GM19238 (cell line): ENCODE measurements at regions not wholly inside any gene's neighbourhood (a gene's known extent, or its start where the extent isn't known, plus 50 kb on each side); places are given as distances from the start of the nearest gene placed in this dataset.

Experiments used
- DNase-seq: peaks from one replicate; pipeline ENCODE4 v3.0.0; 2011; ENCODE audit warnings: low spot score; ENCODE audit not compliant: insufficient read length

DNA sequence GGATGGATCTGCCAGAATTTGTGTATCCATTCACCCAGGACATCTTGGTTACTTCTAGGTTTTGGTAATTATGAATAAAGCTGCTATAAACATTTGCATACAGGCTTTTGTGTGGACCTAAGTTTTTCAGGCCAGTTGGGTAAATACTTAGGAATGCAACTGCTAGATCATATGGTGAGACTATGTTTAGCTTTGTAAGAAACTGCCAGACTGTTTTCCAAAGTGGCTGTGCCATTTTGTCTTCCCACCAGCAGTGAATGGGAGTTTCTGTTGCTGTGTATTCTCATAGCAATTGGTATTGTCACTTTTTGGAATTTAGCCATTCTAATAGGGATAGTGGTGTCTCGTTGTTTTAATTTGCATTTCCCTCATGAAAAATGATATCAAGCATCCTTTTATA, 133.0 kb downstream of the KIF26A start:
- DNase-seq, result no peak

DNA sequence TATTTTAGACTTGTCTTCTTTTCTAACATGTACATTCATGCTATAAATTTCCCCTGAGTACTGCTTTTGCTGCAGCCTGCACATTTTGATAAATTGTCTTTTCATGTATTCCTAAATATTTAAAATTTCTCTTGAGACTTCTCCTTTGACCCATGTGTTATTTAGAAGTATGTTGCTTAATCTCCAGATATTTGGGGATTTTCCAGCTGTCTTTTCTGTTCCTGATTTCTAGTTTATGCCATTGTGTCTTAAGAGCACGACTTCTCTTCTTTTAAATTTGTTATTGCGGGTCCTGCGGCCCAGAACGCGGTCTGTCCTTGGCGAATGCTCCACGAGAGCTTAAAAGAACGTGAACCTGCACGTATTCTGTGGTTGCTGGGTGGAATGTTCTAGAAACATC, 136.4 kb downstream of the KIF26A start:
- DNase-seq, result no peak

DNA sequence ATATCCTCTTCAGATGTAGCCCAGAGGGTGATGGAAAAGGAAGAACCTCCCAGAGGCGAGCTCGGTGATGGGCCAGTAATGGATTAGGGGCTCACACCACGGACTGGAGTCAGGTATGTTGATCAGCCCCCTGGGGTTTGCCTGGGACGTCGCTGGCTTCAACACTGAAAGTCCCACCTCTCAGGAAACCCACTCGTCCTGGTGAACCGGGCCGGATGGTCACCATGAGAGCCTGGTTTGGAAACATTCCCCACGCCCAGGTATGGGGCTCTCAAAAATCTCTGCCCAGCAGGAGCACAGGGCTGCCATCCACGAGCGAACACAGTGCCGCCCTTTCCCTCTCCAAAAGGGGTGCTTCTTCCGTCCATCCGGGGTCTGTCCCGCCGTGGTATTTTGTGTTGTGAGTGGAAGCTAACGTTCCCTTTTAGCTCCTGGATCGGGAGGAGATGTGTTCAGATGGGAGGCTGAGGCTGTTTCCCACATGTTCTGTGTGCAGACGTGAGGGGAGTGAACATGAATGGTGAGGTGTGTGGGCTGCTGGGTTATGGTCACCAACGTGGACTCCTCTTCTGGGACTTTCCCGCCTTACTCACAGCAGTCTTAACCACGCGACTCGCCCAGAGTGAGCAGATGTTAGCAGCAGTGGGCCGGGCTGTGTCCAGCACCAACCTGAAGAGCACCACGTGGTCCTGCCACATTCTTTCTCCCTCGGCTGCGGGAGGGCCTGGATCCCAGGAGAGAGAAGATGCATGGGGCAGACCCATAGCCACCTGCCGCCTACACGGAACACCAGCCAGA, 139.2 kb downstream of the KIF26A start:
- no peak for DNase-seq

DNA sequence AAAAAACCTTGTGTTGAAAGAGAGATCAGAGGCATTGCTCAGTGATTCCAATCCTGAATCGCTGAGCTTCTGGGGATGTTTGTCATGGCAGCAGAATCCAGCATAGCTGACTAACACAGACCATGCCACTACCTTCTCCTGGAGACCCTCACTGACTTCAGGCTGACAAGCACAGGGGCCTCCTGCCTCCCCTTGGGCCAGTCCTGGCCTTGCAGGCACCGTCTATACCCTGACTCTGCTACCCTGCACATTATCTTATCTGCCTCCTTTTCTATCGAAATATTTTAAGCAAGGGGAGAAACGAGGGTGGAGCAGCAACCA, 139.8 kb downstream of the KIF26A start:
- no peak for DNase-seq

DNA sequence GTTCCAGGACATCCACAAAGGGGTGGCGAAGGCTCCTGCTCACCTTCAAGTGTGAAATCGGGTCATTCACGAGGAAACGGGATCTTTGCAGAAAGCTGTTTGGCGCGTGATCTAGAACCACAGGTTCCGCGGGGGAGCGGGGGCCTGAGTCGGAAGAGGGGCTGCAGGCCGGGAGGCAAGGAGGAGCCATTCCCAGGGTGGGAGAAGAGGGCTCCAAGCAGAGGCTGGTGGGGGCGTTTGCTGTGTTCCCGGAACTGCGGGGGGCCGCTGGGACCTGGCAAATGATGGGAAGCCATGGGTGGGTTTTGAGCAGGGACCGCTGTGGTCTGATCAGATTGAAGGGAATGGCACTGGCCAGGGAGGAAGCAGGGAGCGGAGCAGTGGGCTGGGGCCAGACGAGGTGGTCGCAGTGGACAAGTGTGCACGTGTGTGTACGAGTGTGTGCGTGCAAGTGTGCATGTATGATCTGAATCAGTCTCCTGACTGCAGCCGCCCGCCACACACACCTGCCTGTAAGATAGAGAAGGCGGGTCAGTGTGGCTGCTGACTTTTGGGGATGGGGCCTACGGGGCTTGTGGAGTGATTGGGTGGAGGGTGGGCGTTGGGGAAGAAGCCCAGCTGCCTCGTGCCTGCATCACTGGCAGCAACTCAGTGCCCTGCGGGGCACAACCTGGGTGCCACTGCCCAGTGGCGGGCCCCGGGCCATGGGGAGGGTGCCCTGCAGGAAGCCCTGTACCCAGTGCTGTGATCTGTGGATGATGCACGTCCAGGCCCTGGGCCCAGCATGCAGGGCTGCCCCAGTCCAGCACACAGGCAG, 141.9 kb downstream of the KIF26A start:
- no peak for DNase-seq

DNA sequence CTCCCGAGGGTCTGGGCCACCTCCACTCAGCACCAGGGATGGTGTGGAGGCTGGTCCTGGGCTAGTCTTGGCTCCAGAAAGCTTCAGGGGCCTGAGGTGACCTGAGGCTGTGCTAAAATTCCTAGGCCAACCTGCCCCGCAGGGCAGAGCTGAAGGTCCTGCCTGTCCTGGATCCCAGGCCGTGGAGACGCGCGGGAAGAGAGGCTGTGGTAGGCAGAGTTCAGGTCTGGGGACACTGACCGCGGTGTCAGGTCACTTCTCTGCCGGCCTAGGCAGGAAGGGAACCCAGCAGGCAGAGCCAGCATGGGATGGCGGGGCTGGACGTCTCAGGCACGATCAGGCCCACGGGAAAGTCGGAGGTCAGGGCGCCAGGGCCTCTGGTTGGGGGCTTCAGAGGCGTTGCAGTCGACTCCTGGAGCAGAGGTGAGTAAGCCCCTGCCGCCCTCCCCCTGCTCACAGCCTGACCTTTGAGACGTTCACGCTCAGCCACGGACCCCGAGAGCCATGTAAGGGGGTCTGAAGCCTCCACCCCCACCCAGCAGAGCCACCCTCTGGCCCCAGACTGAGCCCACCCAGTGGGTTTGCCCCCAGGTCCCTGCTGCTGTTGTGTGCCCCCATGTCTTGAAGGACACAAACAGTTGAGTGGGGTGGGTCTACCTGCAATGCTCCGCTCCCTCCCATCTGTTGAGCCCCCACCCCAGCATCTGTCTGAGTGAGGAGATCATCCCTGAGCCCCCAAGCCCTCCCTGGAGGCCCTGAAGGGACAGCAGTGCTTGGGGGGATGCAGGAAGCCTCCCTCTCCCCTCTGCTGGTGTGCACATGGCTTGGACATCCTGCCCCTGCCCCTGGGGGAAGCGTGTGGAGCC, 142.7 kb downstream of the KIF26A start:
- no peak for DNase-seq

DNA sequence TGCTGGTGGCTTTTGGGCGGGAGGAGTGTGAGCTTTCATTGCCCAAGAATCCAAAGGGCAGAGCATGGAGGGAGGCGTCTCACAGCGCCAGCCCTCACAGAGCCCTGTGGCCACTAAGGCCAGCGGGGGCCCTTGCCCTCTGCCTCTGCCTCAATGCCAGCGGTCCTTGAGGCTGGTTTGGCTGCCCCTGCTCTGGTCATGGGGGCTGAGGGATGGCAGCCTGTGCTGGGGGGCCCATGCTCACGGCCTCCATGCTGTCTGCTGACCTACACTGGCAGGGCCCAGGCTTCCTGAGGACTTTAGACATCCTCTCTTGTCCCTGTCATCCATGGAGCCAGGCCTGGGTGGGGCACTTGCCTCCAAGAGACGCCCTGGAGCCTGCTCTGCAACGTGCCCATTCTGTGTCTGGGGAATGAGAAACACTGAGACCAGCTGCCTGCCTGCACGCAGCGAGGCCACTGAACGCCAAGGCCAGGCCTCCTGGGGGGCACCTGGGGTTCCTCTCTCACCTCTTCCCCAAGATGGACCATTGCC, 143.4 kb downstream of the KIF26A start:
- no peak for DNase-seq

DNA sequence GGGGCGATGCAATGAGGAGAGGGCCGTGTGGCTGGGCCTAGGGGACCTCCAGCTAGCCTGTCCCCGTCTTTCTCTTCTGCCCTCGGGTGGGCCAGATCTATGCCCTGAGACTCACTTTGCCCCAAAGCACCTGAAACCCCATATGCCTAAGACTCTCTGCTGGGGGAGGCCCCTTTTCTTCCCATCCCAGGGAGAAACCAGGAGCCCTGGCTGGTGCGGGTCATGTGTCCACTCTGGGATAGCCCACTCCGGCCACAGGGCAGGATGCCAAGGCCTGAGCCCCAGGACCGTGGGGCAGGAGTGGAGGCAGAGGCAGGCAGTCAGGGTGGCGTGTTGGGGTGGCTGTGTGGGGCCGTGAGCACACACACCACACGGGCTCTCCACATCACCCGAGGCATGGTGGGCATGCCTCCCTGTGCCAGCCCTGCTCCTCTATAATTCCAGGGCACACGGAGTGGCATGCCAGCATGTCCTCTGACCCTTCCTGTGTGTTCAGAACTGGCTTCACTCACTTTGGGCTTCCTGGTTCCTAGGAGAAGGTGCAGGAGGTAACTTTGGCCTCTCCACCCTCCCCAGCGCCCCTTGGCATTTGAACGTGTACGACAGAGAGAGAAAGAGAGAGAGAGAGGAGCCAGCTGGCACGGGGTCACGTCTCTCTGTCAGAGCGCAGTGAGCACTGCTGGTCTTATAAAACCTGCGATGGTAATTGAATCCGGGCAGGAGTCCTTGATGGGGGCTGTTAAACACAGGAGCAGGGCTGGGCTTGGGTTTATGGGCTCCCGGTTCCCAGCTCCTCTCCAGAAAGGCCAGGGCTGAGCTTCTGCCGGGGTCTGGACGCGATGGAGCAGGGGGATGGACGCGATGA, 144.2 kb downstream of the KIF26A start:
- DNase-seq, result no peak

DNA sequence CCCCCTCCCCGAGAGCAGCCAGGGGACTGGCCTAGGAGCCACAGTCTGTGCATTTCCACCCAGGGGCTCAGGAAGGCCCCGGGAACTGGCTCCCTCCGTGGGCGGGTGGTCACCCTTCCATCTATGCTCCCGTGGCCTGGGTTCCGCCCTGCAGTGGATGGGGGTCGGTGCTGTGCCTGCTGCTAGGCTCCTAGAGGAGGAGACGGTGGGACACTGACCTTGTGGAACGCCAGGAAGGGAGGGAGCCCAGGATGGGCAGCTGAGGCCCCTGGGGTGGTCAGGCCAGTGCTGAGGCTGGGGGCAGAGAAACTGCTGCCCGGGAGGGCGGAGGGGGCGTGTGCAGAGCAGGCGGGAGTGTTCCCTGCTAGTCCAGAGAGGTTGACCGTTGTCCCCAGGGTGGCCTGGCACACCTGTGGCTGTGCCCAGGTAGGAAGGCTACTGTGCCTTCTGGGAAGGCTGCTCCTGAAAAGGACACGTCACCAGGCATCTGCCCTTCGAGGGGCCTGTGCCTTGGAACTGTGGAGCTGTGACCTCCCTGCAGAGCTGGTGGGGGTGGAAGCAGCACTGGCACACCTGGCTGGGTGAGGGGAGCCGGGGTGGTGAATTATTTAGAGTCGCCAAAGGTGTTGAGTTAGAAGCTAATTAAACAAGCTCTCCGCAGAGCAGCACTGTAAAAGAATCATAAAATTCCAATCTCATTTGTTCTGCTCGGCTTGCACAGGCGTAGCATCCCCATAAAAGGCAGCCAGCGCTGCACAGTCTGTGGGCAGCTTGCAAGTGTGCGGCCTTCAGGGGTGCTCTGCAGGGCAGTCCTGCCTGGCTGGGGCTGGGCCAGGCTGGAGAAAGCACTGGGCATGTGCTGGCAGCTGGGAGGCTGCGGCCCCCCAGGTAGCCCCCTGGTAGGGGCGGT, 145.1 kb downstream of the KIF26A start:
- no peak for DNase-seq

DNA sequence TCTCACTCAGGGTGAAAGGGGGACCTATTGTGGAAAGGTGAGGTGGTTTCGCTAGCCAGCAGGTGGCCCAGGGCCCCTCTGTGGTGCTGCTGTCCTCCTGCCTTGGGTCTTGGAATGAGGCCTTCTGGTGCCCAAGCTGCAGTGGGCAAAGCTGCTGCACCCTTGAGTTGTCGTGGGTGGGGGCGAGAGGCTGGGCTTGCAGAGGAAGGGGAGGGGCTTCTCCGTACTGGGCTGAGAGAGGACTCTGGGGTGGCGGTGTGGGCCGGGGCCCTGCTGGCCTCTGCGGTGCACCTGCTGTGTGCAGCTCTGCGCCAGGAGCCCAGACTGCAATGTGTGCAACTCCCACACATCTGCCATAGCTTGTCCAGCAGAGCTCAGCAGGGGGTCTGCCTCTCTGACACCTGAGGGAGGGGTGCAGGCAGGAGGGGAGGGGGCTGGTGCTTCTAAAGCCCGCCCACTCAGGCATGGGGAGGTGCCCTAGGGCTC, 145.8 kb downstream of the KIF26A start:
- DNase-seq, result no peak

DNA sequence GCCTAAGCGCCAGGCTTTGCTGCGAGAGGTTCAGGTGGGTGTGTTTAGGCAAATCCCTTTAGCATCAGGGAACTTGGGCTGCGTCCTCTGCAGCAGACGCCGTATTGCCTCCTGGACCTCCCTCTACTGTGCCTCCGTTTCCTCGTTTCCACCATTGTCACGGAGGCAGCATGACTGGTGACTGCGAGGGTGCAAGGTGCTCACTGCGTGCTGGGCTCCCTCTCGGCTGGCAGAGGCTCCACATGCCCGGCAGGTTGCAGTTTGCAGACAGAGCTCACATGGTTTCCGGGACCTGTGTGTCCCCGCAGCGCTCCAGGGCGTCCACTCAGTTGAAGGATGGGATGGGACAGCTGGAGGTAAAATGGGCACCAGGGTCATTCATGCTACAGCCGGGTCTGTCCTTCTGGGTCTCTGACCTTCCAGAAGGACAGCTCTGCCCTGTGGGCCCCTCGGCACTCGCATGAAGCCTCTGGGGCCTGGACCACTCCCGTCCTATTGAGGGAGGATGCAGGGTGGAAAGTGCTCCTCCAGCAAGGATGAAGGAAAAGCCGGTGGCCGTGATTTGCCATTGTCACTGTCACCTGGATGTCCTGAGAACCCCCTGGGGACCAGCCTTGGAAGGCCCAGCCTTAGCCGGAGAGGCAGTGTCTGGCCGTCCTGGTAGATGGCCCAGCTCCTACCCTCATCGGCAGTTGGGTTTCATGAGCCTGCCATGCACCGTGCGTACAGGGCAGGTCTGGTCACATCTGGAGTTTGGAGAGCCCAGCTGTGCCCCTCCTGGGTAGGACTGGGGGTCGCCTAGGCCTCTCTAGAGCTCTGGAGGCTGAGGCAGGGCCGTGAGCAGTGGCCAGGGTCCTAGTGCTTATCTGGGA, 146.5 kb downstream of the KIF26A start:
- DNase-seq, result no peak

DNA sequence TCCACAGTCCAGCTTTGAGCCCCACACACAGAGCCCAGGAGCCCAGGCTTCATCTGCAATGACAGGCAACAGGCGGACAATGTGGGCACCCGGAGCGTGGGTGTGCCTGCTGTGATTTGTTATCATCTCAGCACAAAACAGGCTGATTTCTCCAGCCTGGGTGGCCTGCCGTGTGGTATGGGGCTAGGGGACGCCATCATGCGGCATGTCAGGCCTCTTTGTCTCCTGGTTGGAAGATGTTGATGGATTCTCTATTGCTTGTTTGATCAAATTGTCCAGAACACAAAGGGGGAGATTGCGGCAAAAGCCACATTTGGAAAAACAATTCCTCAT, 147.1 kb downstream of the KIF26A start:
- DNase-seq, result no peak

DNA sequence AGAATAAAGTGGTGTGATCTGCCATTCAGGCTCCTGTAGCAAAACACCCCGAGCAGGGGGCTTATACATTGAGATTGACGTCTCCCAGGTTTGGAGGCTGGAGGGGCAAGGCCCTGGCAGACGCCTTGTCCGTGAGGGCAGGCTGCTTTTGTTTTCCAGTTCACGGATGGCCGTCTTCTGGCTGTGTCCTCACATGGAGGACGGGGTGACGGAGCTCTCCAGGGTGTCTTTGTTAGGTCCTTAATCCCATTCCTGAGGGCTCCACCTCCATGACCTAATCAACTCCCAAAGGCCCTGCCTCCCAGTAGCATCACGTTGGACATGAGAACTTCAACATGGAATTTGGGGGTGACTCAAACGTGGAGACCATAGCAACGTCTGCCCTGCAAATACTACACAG, 147.7 kb downstream of the KIF26A start:
- DNase-seq, result no peak

DNA sequence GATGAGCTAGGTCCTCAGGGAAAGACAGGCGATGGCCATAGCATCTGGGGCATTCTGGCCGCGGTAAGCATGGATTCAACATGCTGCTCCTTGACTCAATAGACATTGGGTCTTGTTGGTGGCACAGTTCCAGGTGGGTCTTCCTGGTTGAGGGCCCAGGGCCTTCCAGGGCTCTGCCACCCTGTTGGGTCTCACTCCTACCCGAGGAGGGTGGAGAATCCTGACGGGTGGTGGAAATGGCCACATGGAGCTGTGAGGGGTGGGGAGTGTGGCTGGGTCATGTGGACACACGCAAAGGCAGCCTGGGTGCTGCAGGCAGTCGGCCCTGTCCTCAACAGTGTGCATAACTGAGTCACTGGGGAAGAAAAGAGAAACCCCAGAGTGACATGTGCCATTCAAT, 148.1 kb downstream of the KIF26A start:
- DNase-seq, result no peak

DNA sequence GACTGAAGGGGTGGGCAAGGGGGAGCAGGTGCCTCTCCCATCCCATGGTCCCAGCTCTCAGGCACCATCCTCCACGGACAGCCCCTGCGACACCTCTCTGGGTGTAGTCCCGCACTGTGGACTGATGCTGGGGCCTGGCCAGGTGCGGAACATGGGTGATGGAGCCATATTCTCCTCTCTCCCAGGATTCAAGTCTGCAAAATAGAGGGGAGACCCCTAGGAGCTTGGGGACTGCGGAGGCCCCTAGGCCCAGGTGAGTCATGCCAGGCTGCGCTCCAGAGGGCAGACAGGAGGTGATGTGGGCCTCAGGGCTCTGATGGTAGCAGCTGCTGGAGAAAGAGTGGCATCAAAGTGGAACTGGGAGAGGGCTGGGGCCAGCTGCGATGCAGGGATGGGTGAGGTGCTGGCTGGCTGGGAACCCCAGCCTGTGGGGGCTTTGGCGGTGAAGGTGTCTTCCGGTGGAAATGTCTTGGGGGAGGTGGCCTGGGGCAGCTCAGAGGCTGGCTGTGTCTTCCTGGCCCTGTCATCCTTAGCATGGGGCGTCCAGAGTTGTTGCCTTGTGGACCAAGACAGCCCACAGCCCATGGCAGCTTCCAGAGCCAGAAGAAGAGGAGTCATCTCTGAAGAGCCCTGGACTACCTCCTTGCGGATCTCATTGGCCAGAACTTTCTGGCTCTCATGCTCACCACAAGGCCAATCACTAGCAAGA, 149.1 kb downstream of the KIF26A start:
- DNase-seq, result no peak

DNA sequence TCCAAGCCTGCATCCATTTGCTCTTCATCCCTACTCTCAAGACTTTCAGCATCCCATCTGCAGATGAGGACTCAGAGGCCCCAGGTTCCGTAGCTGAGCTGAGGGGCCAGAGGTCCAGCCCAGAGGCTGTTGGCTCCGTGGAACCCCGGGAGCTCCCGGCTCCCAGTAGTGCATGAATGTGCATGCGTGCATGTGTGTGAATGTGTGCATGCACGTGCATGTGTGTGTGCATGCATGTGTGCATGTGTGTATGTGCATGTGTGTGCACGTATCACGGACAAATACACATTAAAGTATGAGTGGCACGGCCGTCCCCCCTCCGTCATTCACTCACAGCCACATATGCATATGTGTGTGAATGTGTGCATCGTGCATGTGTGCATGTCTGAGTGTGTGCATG, 149.9 kb downstream of the KIF26A start:
- DNase-seq, result no peak

DNA sequence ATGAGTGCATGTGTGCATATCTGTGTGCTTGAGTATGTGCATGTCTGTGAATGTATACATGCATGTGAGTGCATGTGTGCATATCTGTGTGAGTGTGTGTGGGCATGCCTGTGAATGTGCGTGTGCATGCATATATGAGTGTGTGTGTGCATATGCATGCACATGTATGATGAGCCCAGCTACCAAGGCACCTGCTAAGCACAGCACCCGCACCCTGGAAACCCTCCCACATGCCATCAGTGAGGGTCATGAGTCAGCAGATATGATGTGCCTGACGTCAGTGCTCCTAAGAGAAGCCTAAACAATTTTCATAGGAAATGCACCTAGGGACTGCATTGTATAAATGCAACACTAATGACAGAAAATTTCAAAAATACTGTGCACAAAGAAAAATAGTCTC, 151.1 kb downstream of the KIF26A start:
- no peak for DNase-seq

DNA sequence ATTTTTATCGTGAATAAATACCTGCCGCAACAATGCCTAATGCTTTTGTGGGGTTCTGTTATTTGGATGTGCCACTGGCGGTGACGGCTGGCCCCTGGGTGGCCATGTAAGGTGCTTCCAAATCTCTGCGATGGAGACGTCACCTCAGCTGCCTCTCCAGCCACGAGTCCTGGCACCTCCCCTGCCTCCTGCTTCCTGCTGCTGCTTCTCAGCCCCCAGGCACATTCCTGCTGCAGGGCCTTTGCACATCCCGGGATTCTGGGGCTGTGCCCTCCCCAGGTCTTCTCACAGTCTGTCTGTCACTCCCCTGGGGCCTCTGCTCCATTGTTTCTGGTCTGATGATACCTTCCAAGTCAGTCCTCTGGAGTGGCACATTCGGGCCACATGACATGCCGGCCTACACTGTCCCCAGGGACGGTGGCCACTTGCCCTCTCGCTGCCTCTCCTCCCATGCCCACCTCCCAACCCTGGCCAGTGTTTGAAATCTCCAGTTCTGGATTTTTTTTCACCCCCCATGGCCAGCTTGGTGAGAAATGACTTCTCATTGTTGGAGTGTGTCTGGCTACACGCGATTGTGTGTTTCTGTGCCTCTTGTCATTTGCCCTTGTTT, 151.8 kb downstream of the KIF26A start:
- no peak for DNase-seq
